AG20443 (cell line): ENCODE measurements at regions not wholly inside any gene's neighbourhood (a gene's known extent, or its start where the extent isn't known, plus 50 kb on each side); places are given as distances from the start of the nearest gene placed in this dataset.

ENCODE experiments used
- DNase-seq: peaks from one replicate; pipeline ENCODE4 v3.0.0; 2012; ENCODE audit warnings: low spot score, mixed read lengths

DNA sequence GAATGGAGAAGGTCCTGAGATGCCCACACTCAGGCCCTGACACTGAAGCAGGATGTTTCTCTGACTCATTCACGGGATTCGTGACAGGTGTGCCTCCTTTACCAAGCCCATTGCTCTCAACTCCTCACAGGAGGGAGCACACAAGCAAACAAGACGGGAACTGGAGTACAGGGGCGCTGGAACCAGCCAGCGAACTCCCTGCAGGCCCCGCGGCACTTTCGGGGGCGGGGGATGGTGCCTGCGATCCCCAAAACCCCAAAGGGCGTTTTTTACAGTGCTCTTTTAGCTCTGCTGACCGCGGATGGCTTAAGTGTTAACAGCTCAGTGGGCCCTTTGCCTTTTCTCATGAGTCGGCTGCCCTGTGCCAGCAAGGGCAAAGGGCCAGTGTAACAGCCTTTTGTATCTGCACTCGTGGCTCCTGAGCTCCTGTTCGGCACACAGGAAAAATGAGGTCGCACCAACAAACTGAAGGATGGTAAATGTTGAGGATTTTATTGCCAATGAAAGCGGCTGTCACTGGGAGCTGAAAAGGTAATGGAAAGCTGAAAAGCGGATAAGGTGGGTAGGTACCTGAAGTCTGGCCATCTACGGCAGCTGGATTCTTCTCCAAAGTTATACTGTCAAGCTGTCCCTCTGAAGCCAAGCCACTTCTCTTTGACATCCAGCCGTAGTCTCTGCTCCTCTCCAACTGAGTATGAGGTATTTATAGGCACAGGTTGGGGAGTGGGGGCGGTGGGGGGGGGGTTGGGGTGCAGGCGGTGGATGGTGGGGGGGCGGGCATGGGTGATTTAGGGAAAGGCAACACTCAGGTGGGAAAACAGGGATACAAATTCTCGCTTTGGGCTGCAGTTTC, 65.0 kb upstream of the TRPC4 start:
- DNase-seq: peak; percentile 9

GRCh38 chr13:37929308-37929707, 59.7 kb upstream of the TRPC4 start:
- DNase-seq: no peak

DNA sequence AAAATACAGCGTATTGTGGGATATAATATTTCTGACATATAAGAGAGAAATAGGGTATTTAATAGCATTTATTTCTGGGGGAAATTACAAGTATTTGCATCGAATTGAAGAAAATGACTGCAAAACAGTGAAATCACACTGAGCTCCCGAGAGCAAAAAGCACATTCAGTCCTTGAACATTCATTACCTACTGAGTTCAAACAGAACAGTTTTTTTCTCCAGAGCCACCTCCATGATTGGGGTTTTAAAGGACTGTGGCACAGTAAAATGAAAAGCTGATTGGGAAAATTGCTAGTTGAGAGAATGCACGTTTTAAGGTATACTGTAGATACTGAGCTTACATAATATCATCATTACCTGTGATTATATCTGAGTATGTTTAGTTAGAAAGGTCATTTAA, 58.0 kb upstream of the TRPC4 start:
- no peak for DNase-seq

DNA sequence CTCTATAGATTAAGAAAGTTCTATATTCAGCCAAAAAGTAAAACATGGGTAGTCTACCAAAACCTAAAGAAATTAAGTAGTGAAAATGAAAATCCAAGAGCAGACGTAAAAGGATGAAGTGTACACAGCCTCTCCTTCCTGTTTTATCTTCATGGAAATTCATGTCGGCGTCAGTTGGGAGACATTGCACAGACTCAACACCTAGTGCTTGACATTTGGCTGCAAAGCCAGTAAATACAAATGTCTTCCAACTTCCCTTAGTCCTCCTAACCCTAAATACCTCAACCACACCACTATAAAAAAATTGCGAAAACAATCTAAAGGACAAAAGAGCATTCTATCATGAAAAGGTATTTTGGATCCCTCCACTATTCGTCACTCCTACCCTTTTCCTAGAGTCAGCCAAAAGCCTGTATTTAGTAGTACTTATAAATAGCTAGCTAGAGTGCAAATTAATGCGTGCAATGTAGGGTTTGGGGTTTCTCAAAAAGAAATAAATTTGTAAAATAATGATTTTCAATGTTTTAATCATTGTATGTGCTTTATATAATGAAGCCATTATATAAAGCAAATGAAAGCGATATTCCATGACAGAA, 56.4 kb upstream of the TRPC4 start:
- no peak for DNase-seq

GRCh38 chr13:37923236-37923635, 53.7 kb upstream of the TRPC4 start:
- DNase-seq: no peak

DNA sequence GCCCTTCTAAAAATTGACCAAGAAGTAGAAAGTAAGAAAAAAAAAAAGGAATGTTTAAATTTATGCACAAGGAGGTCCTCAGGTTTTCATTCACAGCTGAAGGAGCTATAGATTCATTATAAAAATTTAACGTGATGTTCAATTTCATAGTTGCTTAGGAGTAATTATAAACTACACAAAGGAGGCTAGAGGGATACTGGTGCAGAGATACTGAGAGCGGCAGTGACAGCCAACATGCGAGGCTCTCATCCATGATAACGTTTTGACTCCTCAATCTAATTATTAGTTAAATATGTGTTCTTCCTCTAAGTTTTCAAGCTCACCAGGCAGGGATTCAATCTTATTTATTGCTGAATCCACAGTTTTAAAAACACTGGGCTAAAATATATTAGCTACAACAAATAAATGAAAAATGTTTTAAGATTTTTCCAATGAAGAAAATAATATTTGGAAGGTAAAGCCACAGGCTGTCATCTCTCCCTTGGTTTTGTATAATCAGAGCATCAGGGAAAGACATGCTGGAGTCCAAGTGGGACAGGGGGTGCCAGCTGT, 49.8 kb upstream of the TRPC4 start:
- no peak for DNase-seq
